H1 (cell line): ENCODE measurements at regions not wholly inside any gene's neighbourhood (a gene's known extent, or its start where the extent isn't known, plus 50 kb on each side); places are given as distances from the start of the nearest gene placed in this dataset.

Experiments
- CTCF ChIA-PET: fragments of 300-600 bp; sonication (Branson Sonifier 250); formaldehyde crosslinking; loops from one replicate; lab custom pipeline; 2021; ENCODE audit not compliant: partially characterized antibody; lab: Charles Lee
- POLR2A ChIA-PET: fragments of 300-600 bp; sonication (Branson Sonifier 250); formaldehyde crosslinking; loops from one replicate; lab custom pipeline; 2021; ENCODE audit warnings: inconsistent platforms; ENCODE audit not compliant: partially characterized antibody; lab: Charles Lee
- DNase-seq, 2 experiments: peaks; one replicate each; pipeline versions ENCODE4 v3.0.0 to v3.0.0-alpha.2; 2010 to 2022; ENCODE audit warnings: low spot score in 2 of 2, low read depth in 1 of 2, mixed read lengths in 1 of 2
- FAIRE-seq: peaks from 2 replicates; lab custom pipeline; 2011; peaks lifted over from hg19 to GRCh38; lab: Jason Lieb, UNC
- H2AFZ ChIP-seq: 2 replicates; pipeline ENCODE4 v1.8.1; 2012; ENCODE audit warnings: low read length, inconsistent platforms
- H2AK5ac ChIP-seq: 2 replicates; pipeline ENCODE4 v1.6.1; 2013; ENCODE audit warnings: low read depth, low read length
- H2BK120ac ChIP-seq: replicated peaks from 2 replicates; pipeline ENCODE3; 2013; ENCODE audit warnings: low read depth, low read length, inconsistent platforms
- H2BK12ac ChIP-seq: 2 replicates; pipeline ENCODE4 v1.6.1; 2013; ENCODE audit warnings: low read depth, low read length
- H2BK15ac ChIP-seq: 2 replicates; pipeline ENCODE4 v1.6.1; 2013; ENCODE audit warnings: low read length
- H2BK20ac ChIP-seq: 2 replicates; pipeline ENCODE4 v1.6.1; 2013; ENCODE audit warnings: low read length
- H2BK5ac ChIP-seq: 2 replicates; pipeline ENCODE4 v1.6.1; 2013; ENCODE audit warnings: low read depth, low read length
- H3K14ac ChIP-seq: 2 replicates; pipeline ENCODE4 v1.6.1; 2013; ENCODE audit warnings: inconsistent platforms; ENCODE audit not compliant: insufficient read length
- H3K18ac ChIP-seq: 2 replicates; pipeline ENCODE4 v1.6.1; 2013; ENCODE audit warnings: low read length; ENCODE audit errors: extremely low read depth
- H3K23ac ChIP-seq: 2 replicates; pipeline ENCODE4 v1.6.1; 2013; ENCODE audit warnings: inconsistent platforms; ENCODE audit not compliant: insufficient read length
- H3K23me2 ChIP-seq: 2 replicates; pipeline ENCODE4 v1.6.1; 2013; ENCODE audit warnings: low read depth, low read length
- H3K27ac ChIP-seq: 2 replicates; pipeline ENCODE4 v1.6.1; 2011; ENCODE audit warnings: low read depth, low read length, inconsistent platforms
- H3K27me3 ChIP-seq, 4 experiments: replicated peaks in 1 of 4; 1 replicate in 1 of 4; 2 replicates in 3 of 4; pipeline versions ENCODE4 v1.6.1 to v1.8.1; 2011 to 2013; ENCODE audit warnings: low read length in 3 of 4, mild to moderate bottlenecking in 3 of 4, inconsistent platforms in 2 of 4, mixed read lengths in 2 of 4, moderate library complexity in 1 of 4; ENCODE audit not compliant: control insufficient read depth in 3 of 4, insufficient read depth in 3 of 4; ENCODE audit errors: extremely low read depth in 1 of 4
- H3K36me3 ChIP-seq, 4 experiments: 2 replicates each; pipeline versions ENCODE4 v1.6.1 to v1.8.1; 2011 to 2013; ENCODE audit warnings: mild to moderate bottlenecking in 4 of 4, low read length in 3 of 4, moderate library complexity in 2 of 4, control low read depth in 1 of 4, inconsistent platforms in 1 of 4; ENCODE audit not compliant: insufficient read depth in 4 of 4, control insufficient read depth in 2 of 4
- H3K4ac ChIP-seq: replicated peaks from 2 replicates; pipeline ENCODE3; 2013; ENCODE audit warnings: low read length, low read depth, mixed read lengths, inconsistent platforms; ENCODE audit not compliant: insufficient read length
- H3K4me1 ChIP-seq, 4 experiments: replicated peaks in 1 of 4; 1 replicate in 1 of 4; 2 replicates in 3 of 4; pipeline versions ENCODE4 v1.6.1 to v1.8.1; 2011 to 2013; ENCODE audit warnings: low read length in 3 of 4, inconsistent platforms in 2 of 4, mixed read lengths in 1 of 4; ENCODE audit not compliant: insufficient read depth in 4 of 4, control insufficient read depth in 3 of 4
- H3K4me2 ChIP-seq, 2 experiments: 2 replicates each; pipeline versions ENCODE4 v1.6.1 to v1.8.1; 2011 to 2013; ENCODE audit warnings: low read depth in 2 of 2, low read length in 2 of 2, control low read depth in 1 of 2, inconsistent platforms in 1 of 2, mild to moderate bottlenecking in 1 of 2; ENCODE audit not compliant: insufficient read depth in 1 of 2
- H3K4me3 ChIP-seq, 4 experiments: fragments of 200-600, 300-600 bp in 1 of 4; sonication (generic), shearing (Covaris generic), sonication (Bioruptor Twin) in 1 of 4; 2 replicates each; pipeline versions ENCODE4 v1.5.1 to v1.8.1; 2011 to 2016; ENCODE audit warnings: low read length in 4 of 4, low read depth in 3 of 4, control low read depth in 2 of 4, inconsistent platforms in 2 of 4, mild to moderate bottlenecking in 2 of 4, mixed read lengths in 1 of 4, moderate library complexity in 1 of 4; ENCODE audit not compliant: insufficient read depth in 2 of 4; ENCODE audit errors: extremely low read depth in 1 of 4
- H3K56ac ChIP-seq: replicated peaks from 2 replicates; pipeline ENCODE3; 2013; ENCODE audit warnings: low read depth, mild to moderate bottlenecking, mixed read lengths, low read length, inconsistent platforms; ENCODE audit not compliant: insufficient read length
- H3K79me1 ChIP-seq: 2 replicates; pipeline ENCODE4 v1.6.1; 2013; ENCODE audit warnings: low read depth, low read length, control low read depth
- H3K79me2 ChIP-seq, 2 experiments: 2 replicates each; pipeline versions ENCODE4 v1.6.1 to v1.8.1; 2012 to 2013; ENCODE audit warnings: low read length in 2 of 2, mild to moderate bottlenecking in 2 of 2, inconsistent platforms in 1 of 2; ENCODE audit not compliant: insufficient read depth in 2 of 2, control insufficient read depth in 1 of 2
- H3K9ac ChIP-seq, 4 experiments: replicated peaks in 1 of 4; 1 replicate in 1 of 4; 2 replicates in 3 of 4; pipeline versions ENCODE4 v1.6.1 to v1.8.1; 2011 to 2013; ENCODE audit warnings: low read depth in 3 of 4, low read length in 3 of 4, control low read depth in 2 of 4, mild to moderate bottlenecking in 2 of 4, moderate library complexity in 2 of 4, inconsistent platforms in 1 of 4; ENCODE audit errors: extremely low read depth in 1 of 4
- H3K9me3 ChIP-seq, 2 experiments: 2 replicates each; pipeline versions ENCODE4 v1.6.1 to v1.8.1; 2012 to 2013; ENCODE audit warnings: mild to moderate bottlenecking in 2 of 2, moderate library complexity in 2 of 2, control low read depth in 1 of 2, inconsistent platforms in 1 of 2, low read depth in 1 of 2, low read length in 1 of 2, mixed read lengths in 1 of 2; ENCODE audit not compliant: insufficient read depth in 2 of 2
- H4K20me1 ChIP-seq, 2 experiments: replicated peaks in 1 of 2; 2 replicates each; pipeline versions ENCODE3 to v1.8.1; 2011 to 2013; ENCODE audit warnings: inconsistent platforms in 2 of 2, low read length in 2 of 2, mild to moderate bottlenecking in 1 of 2; ENCODE audit not compliant: insufficient read depth in 2 of 2, control insufficient read depth in 1 of 2
- H4K5ac ChIP-seq: 2 replicates; pipeline ENCODE4 v1.6.1; 2013; ENCODE audit warnings: low read length, low read depth, mixed read lengths, inconsistent platforms; ENCODE audit not compliant: insufficient read length
- H4K8ac ChIP-seq: 2 replicates; pipeline ENCODE4 v1.8.0; 2013; ENCODE audit warnings: mild to moderate bottlenecking, moderate library complexity, low read length, inconsistent platforms; ENCODE audit not compliant: insufficient read depth; ENCODE audit errors: extremely low read depth
- H4K91ac ChIP-seq: replicated peaks from 2 replicates; pipeline ENCODE3; 2013; ENCODE audit warnings: low read length, mixed read lengths, inconsistent platforms; ENCODE audit not compliant: insufficient read length
- EGR1 ChIP-seq: IDR thresholded peaks from 2 replicates; pipeline ENCODE4 v1.6.1; 2011; ENCODE audit warnings: low read depth, low read length, borderline replicate concordance
- POLR2A ChIP-seq, 2 experiments: IDR thresholded peaks; 1 replicate in 1 of 2; 2 replicates in 1 of 2; pipeline ENCODE4 v1.6.1; 2011; ENCODE audit warnings: low read depth in 2 of 2, low read length in 2 of 2, mild to moderate bottlenecking in 2 of 2; ENCODE audit errors: control extremely low read depth in 1 of 2
- TAF1 ChIP-seq: IDR thresholded peaks from 2 replicates; pipeline ENCODE4 v1.6.1; 2011; ENCODE audit warnings: mild to moderate bottlenecking, low read depth, low read length
- WGBS, 2 experiments: shearing (Covaris generic) in 1 of 2; methylation state at CpG; one replicate each; pipeline versions ENCODE4 v1.1.6 to v1.1.7; 2013 to 2015; ENCODE audit warnings: low lambda C conversion rate in 2 of 2, mixed read lengths in 2 of 2, inconsistent platforms in 1 of 2, low coverage in 1 of 2, missing lambda C conversion rate in 1 of 2; ENCODE audit not compliant: insufficient replicate concordance in 2 of 2, insufficient coverage in 1 of 2, insufficient read length in 1 of 2; ENCODE audit errors: extremely low coverage in 1 of 2, missing lambda C conversion rate in 1 of 2; 5-methylcytosine and 5-hydroxymethylcytosine counted together

- Histone ChIP-seq H3K27me3 (no peaks in the 10 kb centered on the region), H3K14ac (no peak overlapping the region), H3K4ac (no peak overlapping the region), H2AFZ (no peak overlapping the region), H3K4me1 (no peaks in the 10 kb centered on the region), H3K4me3 (no peak overlapping the region), H3K36me3 (no peaks in the 10 kb centered on the region), H3K27ac (no peak overlapping the region), H3K79me1 (no peaks in the 10 kb centered on the region), H3K9me3 (no peaks in the 10 kb centered on the region), H2BK15ac (no peak overlapping the region), H2BK12ac (no peak overlapping the region), H3K18ac (no peak overlapping the region), H3K79me2 (no peaks in the 10 kb centered on the region), H2AK5ac (no peak overlapping the region), H2BK120ac (no peak overlapping the region), H2BK5ac (no peak overlapping the region), H4K91ac (no peak overlapping the region), H4K8ac (no peak overlapping the region), H2BK20ac (no peak overlapping the region), H4K5ac (no peak overlapping the region), H4K20me1 (no peaks in the 10 kb centered on the region), H3K56ac (no peak overlapping the region), H3K23ac (no peak overlapping the region), H3K23me2 (no peaks in the 10 kb centered on the region), H3K4me2 (no peak overlapping the region), H3K9ac (no peak overlapping the region)
- FAIRE-seq (no peak), DNase-seq (no peak)
- POLR2A ChIA-PET = no interaction called here
- CTCF ChIA-PET = no interaction called here
- 83% methylated on average over 3 of the region's 3 CpGs; no CpG with 5 or more reads in 1 of the 2 experiments for WGBS, 2 experiments
- TF ChIP-seq TAF1 = no peak
- no peak for TF ChIP-seq EGR1
- no peak for TF ChIP-seq POLR2A (IDR thresholded peaks at IDR 0.05; ENCODE audit: control extremely low read depth in 1 of 2, low read depth in 2 of 2, low read length in 2 of 2)
Observed at GRCh38 chr11:28401446-28401845, 293.3 kb downstream of the METTL15 start.
